ENCODE measurements at regions not wholly inside any gene's neighbourhood (a gene's known extent, or its start where the extent isn't known, plus 50 kb on each side); places are given as distances from the start of the nearest gene placed in this dataset.
"Not testable (repeated sequence)": the region's sequence is repeated elsewhere in the genome, so short reads cannot be mapped to it uniquely, and the experiment has no call there.

- TF ChIP-seq, protein P1, sequence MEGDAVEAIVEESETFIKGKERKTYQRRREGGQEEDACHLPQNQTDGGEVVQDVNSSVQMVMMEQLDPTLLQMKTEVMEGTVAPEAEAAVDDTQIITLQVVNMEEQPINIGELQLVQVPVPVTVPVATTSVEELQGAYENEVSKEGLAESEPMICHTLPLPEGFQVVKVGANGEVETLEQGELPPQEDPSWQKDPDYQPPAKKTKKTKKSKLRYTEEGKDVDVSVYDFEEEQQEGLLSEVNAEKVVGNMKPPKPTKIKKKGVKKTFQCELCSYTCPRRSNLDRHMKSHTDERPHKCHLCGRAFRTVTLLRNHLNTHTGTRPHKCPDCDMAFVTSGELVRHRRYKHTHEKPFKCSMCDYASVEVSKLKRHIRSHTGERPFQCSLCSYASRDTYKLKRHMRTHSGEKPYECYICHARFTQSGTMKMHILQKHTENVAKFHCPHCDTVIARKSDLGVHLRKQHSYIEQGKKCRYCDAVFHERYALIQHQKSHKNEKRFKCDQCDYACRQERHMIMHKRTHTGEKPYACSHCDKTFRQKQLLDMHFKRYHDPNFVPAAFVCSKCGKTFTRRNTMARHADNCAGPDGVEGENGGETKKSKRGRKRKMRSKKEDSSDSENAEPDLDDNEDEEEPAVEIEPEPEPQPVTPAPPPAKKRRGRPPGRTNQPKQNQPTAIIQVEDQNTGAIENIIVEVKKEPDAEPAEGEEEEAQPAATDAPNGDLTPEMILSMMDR (IDR thresholded peaks at IDR 0.05; ENCODE audit: low read depth, low read length, missing input control) = not testable (repeated sequence)
- not testable (repeated sequence) for TF ChIP-seq HNF4G (IDR thresholded peaks at IDR 0.05); REST (IDR thresholded peaks at IDR 0.05); ZBTB33 (IDR thresholded peaks at IDR 0.05); MAX (IDR thresholded peaks at IDR 0.05); YY1 (IDR thresholded peaks at IDR 0.05); TAF1 (conservative IDR thresholded peaks at IDR 0.05); GABPA (IDR thresholded peaks at IDR 0.05 in 1 of 2, conservative IDR thresholded peaks at IDR 0.05 in 1 of 2); ATF3 (IDR thresholded peaks at IDR 0.05); RAD21 (IDR thresholded peaks at IDR 0.05)
Observed at GRCh38 chr10:109729895-109730294, 193.4 kb downstream of the XPNPEP1 start.

Measured in liver (tissue), 3 donors.